GM12878 (cell line): ENCODE measurements at regions not wholly inside any gene's neighbourhood (a gene's known extent, or its start where the extent isn't known, plus 50 kb on each side); places are given as distances from the start of the nearest gene placed in this dataset.

Experiments
- ATAC-seq: fragments of 200-7000 bp; cut with Tn5 transposase; 3 replicates; pipeline ENCODE4 v1.9.1; 2020; ENCODE audit warnings: mild to moderate bottlenecking, moderate library complexity
- BruUV-seq: library from RNA; stranded (reverse); fragments of 400-500 nt; replicated peaks from 2 replicates; lab custom pipeline; 2021; lab: Mats Ljungman, UMichigan
- CTCF ChIA-PET: fragments of 300-600 bp; sonication (Branson Sonifier 250); formaldehyde crosslinking; extraction: SDS; loops from one replicate; lab custom pipeline; 2021; ENCODE audit warnings: inconsistent platforms; lab: Yijun Ruan, JAX
- POLR2A ChIA-PET: fragments of 350-600 bp; formaldehyde crosslinking; extraction: SDS; loops from one replicate; lab custom pipeline; 2021; ENCODE audit warnings: inconsistent platforms; lab: Charles Lee
- RAD21 ChIA-PET: fragments of 300-600 bp; sonication (Branson Sonifier 250); formaldehyde crosslinking; loops from one replicate; lab custom pipeline; 2023; ENCODE audit warnings: antibody characterized with exemption; ENCODE audit not compliant: unreplicated experiment; lab: Charles Lee
- SMC1A ChIA-PET: fragments of 300-600 bp; sonication (Branson Sonifier 250); formaldehyde crosslinking; loops from one replicate; lab custom pipeline; 2023; ENCODE audit not compliant: unreplicated experiment, uncharacterized antibody; lab: Charles Lee
- DNase-seq: peaks from one replicate; pipeline ENCODE4 v3.0.0-alpha.2; 2011; ENCODE audit warnings: low read depth, low spot score
- FAIRE-seq: peaks from 3 replicates; lab custom pipeline; 2011; peaks lifted over from hg19 to GRCh38; lab: Jason Lieb, UNC
- H2AFZ ChIP-seq: 2 replicates; pipeline ENCODE4 v1.6.0; 2011; ENCODE audit warnings: low read depth, low read length, control low read depth; ENCODE audit not compliant: control insufficient read depth
- H3K27ac ChIP-seq: 2 replicates; pipeline ENCODE4 v1.5.1; 2011; ENCODE audit warnings: control low read depth; ENCODE audit not compliant: control insufficient read depth, insufficient read depth
- H3K27me3 ChIP-seq, 2 experiments: replicated peaks in 1 of 2; 2 replicates each; pipeline versions ENCODE4 v1.6.0 to v1.6.1; 2011; ENCODE audit warnings: low read length in 1 of 2; ENCODE audit not compliant: control insufficient read depth in 2 of 2, insufficient read depth in 2 of 2
- H3K36me3 ChIP-seq, 2 experiments: 2 replicates each; pipeline ENCODE4 v1.5.1; 2011; ENCODE audit warnings: low read length in 1 of 2; ENCODE audit not compliant: control insufficient read depth in 2 of 2, insufficient read depth in 2 of 2
- H3K4me1 ChIP-seq: 2 replicates; pipeline ENCODE4 v1.6.1; 2011; ENCODE audit warnings: mild to moderate bottlenecking, low read length, moderate library complexity, mixed read lengths; ENCODE audit not compliant: control insufficient read depth, insufficient read depth
- H3K4me2 ChIP-seq: 2 replicates; pipeline ENCODE4 v1.6.0; 2011; ENCODE audit warnings: control low read depth; ENCODE audit not compliant: control insufficient read depth, insufficient read depth
- H3K4me3 ChIP-seq: fragments of 200-600 bp; sonication (generic); 2 replicates; pipeline ENCODE4 v1.5.1; 2016
- H3K79me2 ChIP-seq: 2 replicates; pipeline ENCODE4 v1.6.0; 2011; ENCODE audit warnings: low read length; ENCODE audit not compliant: control insufficient read depth, insufficient read depth
- H3K9ac ChIP-seq: 2 replicates; pipeline ENCODE4 v1.8.0; 2011; ENCODE audit warnings: low read length, control low read depth, mixed read lengths; ENCODE audit not compliant: control insufficient read depth, insufficient read depth
- H3K9me3 ChIP-seq: replicated peaks from 3 replicates; pipeline ENCODE4 v1.5.1; 2011; ENCODE audit warnings: mild to moderate bottlenecking, low read length; ENCODE audit not compliant: control insufficient read depth, insufficient read depth
- H4K20me1 ChIP-seq: 2 replicates; pipeline ENCODE4 v1.6.0; 2011; ENCODE audit not compliant: control insufficient read depth, insufficient read depth
- BRCA1 ChIP-seq: IDR thresholded peaks from 2 replicates; pipeline ENCODE4 v1.6.1; 2011; ENCODE audit warnings: low read depth, low read length, improper control_type of control experiment
- E4F1 ChIP-seq: fragments of 450-650 bp; IDR thresholded peaks from 2 replicates; pipeline ENCODE4 v1.6.1; 2018; ENCODE audit warnings: borderline replicate concordance, mild to moderate bottlenecking; ENCODE audit not compliant: partially characterized antibody
- MTA3 ChIP-seq: IDR thresholded peaks from 2 replicates; pipeline ENCODE4 v1.6.1; 2012; ENCODE audit warnings: low read length, inconsistent platforms, borderline replicate concordance
- NFIC ChIP-seq: IDR thresholded peaks from 2 replicates; pipeline ENCODE4 v1.6.1; 2012; ENCODE audit warnings: low read depth, mild to moderate bottlenecking, inconsistent platforms, low read length, moderate library complexity
- POLR2A ChIP-seq: IDR thresholded peaks from 2 replicates; pipeline ENCODE4 v1.6.1; 2011; ENCODE audit warnings: low read depth, mild to moderate bottlenecking, low read length
- POU2F2 ChIP-seq: IDR thresholded peaks from 3 replicates; pipeline ENCODE4 v1.6.1; 2011; ENCODE audit warnings: low read depth, mild to moderate bottlenecking, low read length, borderline replicate concordance
- RB1 ChIP-seq: fragments of 450-650 bp; formaldehyde crosslinking; IDR thresholded peaks from 2 replicates; pipeline ENCODE4 v1.6.1; 2017; ENCODE audit warnings: mild to moderate bottlenecking, borderline replicate concordance
- SMARCA5 ChIP-seq: fragments of 450-650 bp; IDR thresholded peaks from 2 replicates; pipeline ENCODE4 v1.6.1; 2017; ENCODE audit warnings: mild to moderate bottlenecking
- SPI1 ChIP-seq: IDR thresholded peaks from 2 replicates; pipeline ENCODE4 v1.6.1; 2011; ENCODE audit warnings: low read depth, mild to moderate bottlenecking, low read length, moderate library complexity, borderline replicate concordance; ENCODE audit not compliant: insufficient read depth
- WGBS: methylation state at CpG from one replicate; pipeline ENCODE4 v1.1.6; 2016; ENCODE audit warnings: low lambda C conversion rate; ENCODE audit not compliant: insufficient replicate concordance, insufficient coverage; ENCODE audit errors: missing lambda C conversion rate; 5-methylcytosine and 5-hydroxymethylcytosine counted together
- in situ Hi-C: fragments of 300-500 bp; cut with MboI; formaldehyde crosslinking; loops from 9 replicates; pipeline ENCODE4 v1.14.3; 2018; ENCODE audit warnings: mixed read lengths
- intact Hi-C: fragments of 100-400 bp; cut with micrococcal nuclease; formaldehyde crosslinking; loops from one replicate; pipeline ENCODE4 v1.14.2; 2022; ENCODE audit not compliant: unreplicated experiment

DNA sequence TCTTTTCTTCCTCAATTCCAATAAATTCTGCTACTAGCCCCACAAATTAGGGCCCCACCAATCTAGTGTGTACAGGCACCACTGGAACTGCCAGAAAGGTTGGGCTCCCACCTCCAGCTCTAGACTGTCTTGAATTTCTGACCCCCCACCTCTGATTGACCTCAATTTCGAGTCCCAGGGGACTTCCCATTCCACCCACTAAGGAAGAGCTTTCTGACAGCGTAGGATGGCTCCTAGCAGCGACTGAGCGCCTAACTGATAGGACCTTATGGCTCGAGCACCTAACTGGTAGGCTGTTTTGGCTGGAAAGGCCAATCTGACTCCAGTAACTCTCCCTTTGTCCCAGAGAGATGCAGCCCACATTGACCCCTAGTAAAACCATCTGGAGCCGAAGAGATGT, 171.6 kb upstream of the ZNF184 start:
- Histone ChIP-seq H2AFZ (no peak overlapping the region), H3K27ac (no peak overlapping the region), H3K9ac (no peak overlapping the region), H3K79me2 (no peaks in the 10 kb centered on the region), H4K20me1 (no peaks in the 10 kb centered on the region), H3K9me3 (no peaks in the 10 kb centered on the region), H3K4me1 (no peaks in the 10 kb centered on the region), H3K4me3 (no peak overlapping the region), H3K4me2 (no peak overlapping the region), H3K36me3 (no peaks in the 10 kb centered on the region), H3K27me3 (no peaks in the 10 kb centered on the region)
- no peak for FAIRE-seq
- intact Hi-C loops: no loop called here
- WGBS: 37% methylated on average over 6 of the region's 6 CpGs
- no peak for TF ChIP-seq E4F1
- no peak for TF ChIP-seq SPI1
- TF ChIP-seq BRCA1: no peak
- no peak for TF ChIP-seq RB1
- no peak for TF ChIP-seq POLR2A
- TF ChIP-seq MTA3: no peak
- TF ChIP-seq SMARCA5: no peak
- no peak for TF ChIP-seq NFIC
- no peak for TF ChIP-seq POU2F2
- DNase-seq: no peak
- in situ Hi-C loops: loop anchor here (25.0 kb wide), 1 partner anchor 982 kb away; the partner anchor contains the start of gene ZNF322
- ChIA-PET CTCF (no interaction called here), SMC1A (interaction anchor here (0.6 kb wide), 1 partner anchor 20 kb away, joined by 3 read pairs; no protein-coding TSS in a partner anchor), RAD21 (no interaction called here), POLR2A (no interaction called here)
- no peak for ATAC-seq
- BruUV-seq: no TSS peak
